GM12873 (cell line): ENCODE measurements at regions not wholly inside any gene's neighbourhood (a gene's known extent, or its start where the extent isn't known, plus 50 kb on each side); places are given as distances from the start of the nearest gene placed in this dataset.

Experiments used
- CTCF ChIP-seq: IDR thresholded peaks from 2 replicates; pipeline ENCODE4 v1.5.1; 2012; ENCODE audit warnings: low read depth, mild to moderate bottlenecking, moderate library complexity, low read length, control low read depth; ENCODE audit not compliant: insufficient read depth; ENCODE audit errors: missing control alignments

GRCh38 chr7:94243066-94243711 is 151.5 kb upstream of the COL1A2 start:
- no peak for TF ChIP-seq CTCF

GRCh38 chr7:94244760-94245159 is 149.9 kb upstream of the COL1A2 start:
- no peak for TF ChIP-seq CTCF

- no peak for TF ChIP-seq CTCF
These were observed 149.2 kb upstream of the COL1A2 start for GRCh38 chr7:94245500-94245899.

GRCh38 chr7:94247970-94248369 is 146.7 kb upstream of the COL1A2 start:
- no peak for TF ChIP-seq CTCF

- TF ChIP-seq CTCF: no peak
These were observed 145.1 kb upstream of the COL1A2 start for GRCh38 chr7:94249631-94250030.

GRCh38 chr7:94250124-94250523 is 144.6 kb upstream of the COL1A2 start:
- no peak for TF ChIP-seq CTCF

- no peak for TF ChIP-seq CTCF
These were observed 143.7 kb upstream of the COL1A2 start for GRCh38 chr7:94250987-94251386.
